ENCODE measurements at regions not wholly inside any gene's neighbourhood (a gene's known extent, or its start where the extent isn't known, plus 50 kb on each side); places are given as distances from the start of the nearest gene placed in this dataset.
"Not testable (repeated sequence)": the region's sequence is repeated elsewhere in the genome, so short reads cannot be mapped to it uniquely, and the experiment has no call there.

- H3K9me3 ChIP-seq = no peaks in the 10 kb centered on the region
- no peak overlapping the region for H3K4me3 ChIP-seq
- no peak for TF ChIP-seq CTCF (IDR thresholded peaks at IDR 0.05)
- no peaks in the 10 kb centered on the region for H3K36me3 ChIP-seq (ENCODE audit: low read depth)
- H3K4me1 ChIP-seq (ENCODE audit: low read depth) = no peaks in the 10 kb centered on the region
- intact Hi-C loops (cut with DNase I, micrococcal nuclease) = no loop called here
- DNase-seq (no peak), ATAC-seq (no peak)
Measured at GRCh38 chr3:106359692-106360091, 490.9 kb upstream of the CBLB start.

GRCh38 chr3:106360901-106361300 lies 492.1 kb upstream of the CBLB start:
- H3K4me3 ChIP-seq; H3K9me3 ChIP-seq; H3K4me1 ChIP-seq (ENCODE audit: low read depth); intact Hi-C loops (cut with DNase I, micrococcal nuclease); ATAC-seq; DNase-seq; H3K36me3 ChIP-seq (ENCODE audit: low read depth): not testable (repeated sequence)

- no peak for ATAC-seq
Measured at GRCh38 chr3:106364477-106364876, 495.7 kb upstream of the CBLB start.

GRCh38 chr3:106365061-106365691 lies 496.4 kb upstream of the CBLB start:
- no peak for ATAC-seq
- no peak for TF ChIP-seq CTCF (IDR thresholded peaks at IDR 0.05)

More at GRCh38 chr3:106364477-106364876, 495.7 kb upstream of the CBLB start:
- no peaks in the 10 kb centered on the region for H3K36me3 ChIP-seq (ENCODE audit: low read depth)
- no peak overlapping the region for H3K4me3 ChIP-seq
- no peak for DNase-seq
- TF ChIP-seq CTCF (IDR thresholded peaks at IDR 0.05) = no peak
- intact Hi-C loops (cut with DNase I, micrococcal nuclease) = no loop called here
- no peaks in the 10 kb centered on the region for H3K4me1 ChIP-seq (ENCODE audit: low read depth)
- H3K9me3 ChIP-seq = no peaks in the 10 kb centered on the region

GRCh38 chr3:106366352-106366751 lies 497.5 kb upstream of the CBLB start:
- no peaks in the 10 kb centered on the region for H3K4me1 ChIP-seq (ENCODE audit: low read depth)
- intact Hi-C loops (cut with DNase I, micrococcal nuclease) = no loop called here
- H3K36me3 ChIP-seq (ENCODE audit: low read depth) = no peaks in the 10 kb centered on the region
- DNase-seq (no peak), ATAC-seq (no peak)
- H3K9me3 ChIP-seq = no peaks in the 10 kb centered on the region
- no peak for TF ChIP-seq CTCF (IDR thresholded peaks at IDR 0.05)
- H3K4me3 ChIP-seq = no peak overlapping the region

More at GRCh38 chr3:106365061-106365691, 496.4 kb upstream of the CBLB start:
- H3K4me1 ChIP-seq (ENCODE audit: low read depth) = no peaks in the 10 kb centered on the region
- no peaks in the 10 kb centered on the region for H3K36me3 ChIP-seq (ENCODE audit: low read depth)
- intact Hi-C loops (cut with DNase I, micrococcal nuclease) = no loop called here
- DNase-seq = no peak
- H3K9me3 ChIP-seq = no peaks in the 10 kb centered on the region
- no peak overlapping the region for H3K4me3 ChIP-seq

GRCh38 chr3:106367496-106367895 lies 498.7 kb upstream of the CBLB start:
- no peak for TF ChIP-seq CTCF (IDR thresholded peaks at IDR 0.05)
- no peaks in the 10 kb centered on the region for H3K36me3 ChIP-seq (ENCODE audit: low read depth)
- H3K4me3 ChIP-seq = no peak overlapping the region
- no peaks in the 10 kb centered on the region for H3K9me3 ChIP-seq
- no peak for DNase-seq
- no peak for ATAC-seq
- intact Hi-C loops (cut with DNase I, micrococcal nuclease) = no loop called here
- no peaks in the 10 kb centered on the region for H3K4me1 ChIP-seq (ENCODE audit: low read depth)

Data from mucosa of descending colon (tissue), 3 donors.